Epithelial cell of esophagus (primary cell): ENCODE measurements at regions not wholly inside any gene's neighbourhood (a gene's known extent, or its start where the extent isn't known, plus 50 kb on each side); places are given as distances from the start of the nearest gene placed in this dataset.

ENCODE experiments used
- DNase-seq: peaks from one replicate; pipeline ENCODE4 v3.0.0; 2010; ENCODE audit warnings: low read depth
- H3K4me3 ChIP-seq: 2 replicates; pipeline ENCODE4 v1.5.1; 2011; ENCODE audit warnings: mild to moderate bottlenecking, low read length, control low read depth
- TF ChIP-seq, protein P1 (sequence below): IDR thresholded peaks from 2 replicates; pipeline ENCODE4 v1.5.1; 2011; ENCODE audit warnings: low read depth, mild to moderate bottlenecking, low read length, control low read depth, inconsistent platforms; ENCODE audit not compliant: insufficient read depth; ENCODE audit errors: missing control alignments

DNA sequence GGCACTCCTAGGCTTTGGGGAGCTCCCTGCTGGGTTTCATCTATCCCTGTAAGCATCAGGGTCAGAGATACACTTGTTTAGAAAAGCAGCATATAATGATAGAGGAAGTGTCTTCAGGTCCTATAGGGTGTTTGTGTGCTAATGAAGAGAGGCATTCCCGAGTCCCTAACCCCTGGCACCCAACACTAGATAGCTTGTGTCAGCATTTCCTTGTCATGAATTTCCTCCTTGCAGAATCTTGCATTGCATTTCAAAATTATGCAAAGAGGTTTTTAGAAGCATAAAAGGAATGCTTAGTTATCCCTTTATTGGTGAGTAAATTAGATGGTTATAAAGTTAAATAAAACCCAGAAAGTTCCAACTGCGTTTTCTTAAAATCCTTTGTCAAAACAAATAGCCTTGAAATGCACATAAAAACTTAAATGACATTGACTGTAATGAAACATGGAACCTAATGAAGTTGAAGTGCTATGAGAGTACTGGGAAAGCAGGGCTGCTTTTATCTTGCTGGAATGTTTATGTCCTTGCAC is 63.7 kb upstream of the LHCGR start:
- H3K4me3 ChIP-seq: no peak overlapping the region
- DNase-seq: no peak
- TF ChIP-seq, protein P1, sequence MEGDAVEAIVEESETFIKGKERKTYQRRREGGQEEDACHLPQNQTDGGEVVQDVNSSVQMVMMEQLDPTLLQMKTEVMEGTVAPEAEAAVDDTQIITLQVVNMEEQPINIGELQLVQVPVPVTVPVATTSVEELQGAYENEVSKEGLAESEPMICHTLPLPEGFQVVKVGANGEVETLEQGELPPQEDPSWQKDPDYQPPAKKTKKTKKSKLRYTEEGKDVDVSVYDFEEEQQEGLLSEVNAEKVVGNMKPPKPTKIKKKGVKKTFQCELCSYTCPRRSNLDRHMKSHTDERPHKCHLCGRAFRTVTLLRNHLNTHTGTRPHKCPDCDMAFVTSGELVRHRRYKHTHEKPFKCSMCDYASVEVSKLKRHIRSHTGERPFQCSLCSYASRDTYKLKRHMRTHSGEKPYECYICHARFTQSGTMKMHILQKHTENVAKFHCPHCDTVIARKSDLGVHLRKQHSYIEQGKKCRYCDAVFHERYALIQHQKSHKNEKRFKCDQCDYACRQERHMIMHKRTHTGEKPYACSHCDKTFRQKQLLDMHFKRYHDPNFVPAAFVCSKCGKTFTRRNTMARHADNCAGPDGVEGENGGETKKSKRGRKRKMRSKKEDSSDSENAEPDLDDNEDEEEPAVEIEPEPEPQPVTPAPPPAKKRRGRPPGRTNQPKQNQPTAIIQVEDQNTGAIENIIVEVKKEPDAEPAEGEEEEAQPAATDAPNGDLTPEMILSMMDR: no peak

DNA sequence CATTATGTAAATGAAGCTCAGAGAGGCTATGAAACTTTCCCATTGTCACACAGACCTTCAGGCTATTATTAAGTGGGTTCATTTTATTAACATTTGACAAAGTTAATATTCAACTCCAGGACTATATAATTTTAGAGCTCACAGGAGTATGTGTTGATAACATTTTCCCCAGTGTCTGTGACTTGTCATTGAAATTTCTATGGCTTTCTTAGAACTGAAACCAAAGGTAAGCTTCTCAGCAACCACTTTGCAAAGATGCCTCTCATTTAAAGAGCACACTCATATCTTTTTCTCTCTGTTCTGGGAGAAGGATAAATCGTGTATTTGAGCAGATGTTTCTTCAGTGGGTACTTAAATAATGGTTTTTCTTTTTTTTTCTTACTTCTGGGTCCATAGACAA is 61.8 kb upstream of the LHCGR start:
- no peak overlapping the region for H3K4me3 ChIP-seq
- TF ChIP-seq, protein P1: no peak
- no peak for DNase-seq

DNA sequence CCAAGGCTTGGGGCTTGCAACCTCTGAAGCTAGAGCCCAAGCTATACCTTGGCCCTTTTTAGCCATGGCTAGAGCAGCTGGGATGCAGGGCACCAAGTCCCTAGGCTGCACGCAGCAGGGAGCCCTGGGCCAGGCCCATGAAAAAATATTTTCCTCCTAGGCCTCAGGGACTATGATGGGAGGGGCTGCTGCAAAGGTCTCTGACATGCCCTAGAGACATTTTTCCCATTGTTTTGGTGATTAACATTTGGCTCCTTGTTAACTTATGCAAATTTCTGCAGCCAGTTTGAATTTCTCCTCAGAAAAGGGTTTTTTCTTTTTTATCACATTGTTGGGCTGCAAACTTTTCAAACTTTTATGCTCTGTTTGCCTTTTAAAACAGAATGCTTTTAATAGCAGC is 56.9 kb upstream of the LHCGR start:
- H3K4me3 ChIP-seq: no peak overlapping the region
- DNase-seq: no peak
- TF ChIP-seq, protein P1: no peak

DNA sequence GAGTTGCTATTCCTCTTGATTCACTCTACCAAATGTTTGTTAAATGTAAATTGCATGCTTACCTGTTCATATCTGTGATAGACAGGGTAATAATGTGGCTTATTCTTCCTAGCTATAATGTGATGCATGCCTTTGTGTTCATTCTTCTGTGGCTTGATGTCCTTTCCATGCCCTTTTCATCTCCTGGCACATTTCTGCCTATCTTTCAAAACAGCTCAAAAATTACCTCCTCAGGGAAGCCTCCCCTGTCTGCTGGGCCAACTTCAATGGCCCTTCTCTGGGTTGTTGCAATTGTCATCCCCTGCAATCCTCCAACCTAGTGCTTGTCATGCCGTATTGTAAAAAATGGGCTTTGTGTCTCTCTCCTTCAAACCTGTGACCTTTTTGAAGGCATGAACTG is 52.8 kb upstream of the LHCGR start:
- TF ChIP-seq, protein P1: no peak
- DNase-seq: no peak
- H3K4me3 ChIP-seq: no peak overlapping the region
